PC-9 (cell line): ENCODE measurements at regions not wholly inside any gene's neighbourhood (a gene's known extent, or its start where the extent isn't known, plus 50 kb on each side); places are given as distances from the start of the nearest gene placed in this dataset.

Source experiments
- BruUV-seq: library from RNA; stranded (reverse); fragments of 400-500 nt; replicated peaks from 2 replicates; lab custom pipeline; 2021; lab: Mats Ljungman, UMichigan
- CTCF ChIA-PET: fragments of 300-600 bp; sonication (Branson Sonifier 250); formaldehyde crosslinking; loops from one replicate; lab custom pipeline; 2022; ENCODE audit warnings: antibody characterized with exemption; lab: Charles Lee
- POLR2A ChIA-PET: fragments of 300-600 bp; sonication (Branson Sonifier 250); formaldehyde crosslinking; loops from one replicate; lab custom pipeline; 2022; ENCODE audit warnings: antibody characterized with exemption; ENCODE audit not compliant: unreplicated experiment; lab: Charles Lee
- DNase-seq, 2 experiments: peaks; one replicate each; pipeline versions ENCODE4 v3.0.0 to v3.0.0-alpha.2; 2015 to 2022; ENCODE audit warnings: mixed read lengths in 1 of 2
- H2AFZ ChIP-seq: fragments of 200-600 bp; sonication (generic); 2 replicates; pipeline ENCODE4 v1.8.1; 2017; ENCODE audit warnings: antibody characterized with exemption
- H3F3A ChIP-seq: fragments of 200-600 bp; sonication (generic); 2 replicates; pipeline ENCODE4 v1.8.1; 2017; ENCODE audit warnings: antibody characterized with exemption, mild to moderate bottlenecking, low read depth; ENCODE audit not compliant: insufficient read depth
- H3K27ac ChIP-seq: fragments of 200-600 bp; sonication (generic); 2 replicates; pipeline ENCODE4 v1.6.1; 2016; ENCODE audit warnings: mixed run types
- H3K27me3 ChIP-seq: fragments of 200-600 bp; sonication (generic); 2 replicates; pipeline ENCODE4 v1.6.1; 2016; ENCODE audit warnings: low read depth, mixed run types; ENCODE audit not compliant: insufficient read depth
- H3K36me3 ChIP-seq: fragments of 200-600 bp; sonication (generic); 2 replicates; pipeline ENCODE4 v1.6.1; 2016; ENCODE audit warnings: low read depth, mixed run types
- H3K4me1 ChIP-seq: fragments of 200-600 bp; sonication (generic); replicated peaks from 2 replicates; pipeline ENCODE4 v1.6.1; 2016; ENCODE audit warnings: mixed run types; ENCODE audit not compliant: insufficient read depth
- H3K4me2 ChIP-seq: fragments of 200-600 bp; sonication (generic); 2 replicates; pipeline ENCODE4 v1.6.1; 2017; ENCODE audit warnings: mixed run types
- H3K4me3 ChIP-seq: fragments of 200-600 bp; sonication (generic); 2 replicates; pipeline ENCODE4 v1.6.1; 2016; ENCODE audit warnings: mixed run types
- H3K79me2 ChIP-seq: fragments of 200-600 bp; sonication (generic); 2 replicates; pipeline ENCODE4 v1.6.1; 2017; ENCODE audit warnings: low read depth, mixed run types
- H3K9me2 ChIP-seq: fragments of 200-600 bp; sonication (generic); 2 replicates; pipeline ENCODE4 v1.8.1; 2017; ENCODE audit warnings: mild to moderate bottlenecking; ENCODE audit not compliant: insufficient read depth
- H3K9me3 ChIP-seq: fragments of 200-600 bp; sonication (generic); 2 replicates; pipeline ENCODE4 v1.8.1; 2016; ENCODE audit warnings: low read depth; ENCODE audit not compliant: insufficient read depth
- H4K20me1 ChIP-seq: fragments of 200-600 bp; sonication (generic); 2 replicates; pipeline ENCODE4 v1.8.1; 2017; ENCODE audit not compliant: insufficient read depth
- CTCF ChIP-seq: fragments of 200-600 bp; sonication (generic); conservative IDR thresholded peaks from 2 replicates; pipeline ENCODE4 v1.6.1; 2017; ENCODE audit warnings: mixed run types, antibody characterized with exemption, mild to moderate bottlenecking, moderate library complexity
- EZH2 ChIP-seq: fragments of 200-600 bp; sonication (generic); IDR thresholded peaks from 2 replicates; pipeline ENCODE4 v1.8.0; 2017; ENCODE audit warnings: antibody characterized with exemption, low read depth
- intact Hi-C: fragments of 100-400 bp; cut with micrococcal nuclease; formaldehyde crosslinking; loops from one replicate; pipeline ENCODE4 v1.10.0; 2022; ENCODE audit not compliant: unreplicated experiment

- no peaks in the 10 kb centered on the region for H3K27me3 ChIP-seq
- ChIA-PET CTCF (interaction anchor here (0.6 to 0.7 kb wide), 2 partner anchors 64 to 977 kb away, joined by 4 read pairs; no protein-coding TSS in a partner anchor), POLR2A (no interaction called here)
- H3K4me3 ChIP-seq = no peak overlapping the region
- no peaks in the 10 kb centered on the region for H3F3A ChIP-seq
- no TSS peak for BruUV-seq
- no peaks in the 10 kb centered on the region for H3K4me1 ChIP-seq
- no peaks in the 10 kb centered on the region for H3K9me2 ChIP-seq
- 0 out of 2 replicates have a peak, but pooled peaks cover 3% of the 10 kb centered on the region for H4K20me1 ChIP-seq
- intact Hi-C loops = no loop called here
- DNase-seq = no peak
- no peaks in the 10 kb centered on the region for H3K9me3 ChIP-seq
- H3K27ac ChIP-seq = no peak overlapping the region
- no peak for TF ChIP-seq CTCF
- TF ChIP-seq EZH2 = no peak
- no peak overlapping the region for H3K4me2 ChIP-seq
- no peaks in the 10 kb centered on the region for H3K36me3 ChIP-seq
- no peaks in the 10 kb centered on the region for H3K79me2 ChIP-seq
- H2AFZ ChIP-seq = no peak overlapping the region
Observed at GRCh38 chr22:47678048-47678447, 915.6 kb downstream of the TBC1D22A start.

GRCh38 chr22:47676685-47677084, 914.2 kb downstream of the TBC1D22A start:
- Histone ChIP-seq H3K4me2 (no peak overlapping the region), H3K9me3 (no peaks in the 10 kb centered on the region), H3K27ac (no peak overlapping the region), H4K20me1 (0 out of 2 replicates have a peak, but pooled peaks cover 3% of the 10 kb centered on the region), H3K27me3 (no peaks in the 10 kb centered on the region), H2AFZ (no peak overlapping the region), H3K9me2 (no peaks in the 10 kb centered on the region), H3K4me1 (no peaks in the 10 kb centered on the region), H3F3A (no peaks in the 10 kb centered on the region), H3K4me3 (no peak overlapping the region), H3K79me2 (no peaks in the 10 kb centered on the region), H3K36me3 (no peaks in the 10 kb centered on the region)
- CTCF ChIA-PET = no interaction called here
- POLR2A ChIA-PET = no interaction called here
- TF ChIP-seq EZH2 (no peak), CTCF (no peak)
- no TSS peak for BruUV-seq
- DNase-seq = no peak
- intact Hi-C loops = no loop called here

GRCh38 chr22:47674600-47674999, 912.1 kb downstream of the TBC1D22A start:
- no peaks in the 10 kb centered on the region for H3F3A ChIP-seq
- no peaks in the 10 kb centered on the region for H3K9me2 ChIP-seq
- H2AFZ ChIP-seq = no peak overlapping the region
- H3K36me3 ChIP-seq = no peaks in the 10 kb centered on the region
- no peak overlapping the region for H3K4me3 ChIP-seq
- H3K9me3 ChIP-seq = no peaks in the 10 kb centered on the region
- DNase-seq = no peak
- POLR2A ChIA-PET = no interaction called here
- H3K4me1 ChIP-seq = no peaks in the 10 kb centered on the region
- no peak overlapping the region for H3K4me2 ChIP-seq
- H3K27ac ChIP-seq = no peak overlapping the region
- H4K20me1 ChIP-seq = 0 out of 2 replicates have a peak, but pooled peaks cover 3% of the 10 kb centered on the region
- no TSS peak for BruUV-seq
- no peaks in the 10 kb centered on the region for H3K79me2 ChIP-seq
- H3K27me3 ChIP-seq = no peaks in the 10 kb centered on the region
- intact Hi-C loops = no loop called here
- CTCF ChIA-PET = no interaction called here
- TF ChIP-seq EZH2 = no peak
- no peak for TF ChIP-seq CTCF
